ENCODE measurements at regions not wholly inside any gene's neighbourhood (a gene's known extent, or its start where the extent isn't known, plus 50 kb on each side); places are given as distances from the start of the nearest gene placed in this dataset.
"Not testable (repeated sequence)": the region's sequence is repeated elsewhere in the genome, so short reads cannot be mapped to it uniquely, and the experiment has no call there.

DNA sequence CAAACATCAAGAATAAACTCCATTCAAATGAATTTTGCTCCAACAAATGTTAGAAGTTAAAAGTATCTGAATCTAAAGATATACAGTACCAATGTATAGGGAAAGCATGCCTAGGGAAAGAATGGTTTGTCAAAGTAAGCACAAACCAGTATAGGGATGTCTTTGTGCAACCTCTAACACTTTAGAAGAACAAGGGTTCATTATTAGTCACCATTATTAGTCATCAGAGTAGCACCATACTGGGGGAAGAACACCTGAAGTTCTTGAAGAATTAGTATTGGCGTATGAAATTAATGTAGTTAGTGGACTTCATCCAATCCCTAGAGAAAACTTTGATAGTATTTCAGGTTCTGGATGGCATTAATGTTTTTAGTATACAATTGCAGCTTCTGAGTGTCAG, 943.7 kb downstream of the METTL15 start:
- Histone ChIP-seq H3K36me3 (ENCODE audit: insufficient read depth, insufficient read length, low read length) (no peaks in the 10 kb centered on the region), H3K27me3 (ENCODE audit: insufficient read depth, insufficient read length) (no peaks in the 10 kb centered on the region), H3K4me3 (ENCODE audit: insufficient read length, low read depth) (no peak overlapping the region), H3K9me3 (ENCODE audit: insufficient read depth, low read length) (peaks cover 6% of the 10 kb centered on the region; the same call in 1 of the 2 replicates), H3K9ac (ENCODE audit: insufficient read length, low read depth) (no peak overlapping the region), H3K4me1 (ENCODE audit: insufficient read depth, insufficient read length) (no peaks in the 10 kb centered on the region)
- no peak for TF ChIP-seq YY1 (IDR thresholded peaks at IDR 0.05; ENCODE audit: insufficient read depth, insufficient read length)
- no peak for TF ChIP-seq ZNF274 (IDR thresholded peaks at IDR 0.05; ENCODE audit: low read depth, low read length)
- no peak for TF ChIP-seq SUZ12 (IDR thresholded peaks at IDR 0.05; ENCODE audit: extremely low read depth, insufficient read depth, insufficient read length)
- no peak for DNase-seq (ENCODE audit: low read depth, low spot score)

DNA sequence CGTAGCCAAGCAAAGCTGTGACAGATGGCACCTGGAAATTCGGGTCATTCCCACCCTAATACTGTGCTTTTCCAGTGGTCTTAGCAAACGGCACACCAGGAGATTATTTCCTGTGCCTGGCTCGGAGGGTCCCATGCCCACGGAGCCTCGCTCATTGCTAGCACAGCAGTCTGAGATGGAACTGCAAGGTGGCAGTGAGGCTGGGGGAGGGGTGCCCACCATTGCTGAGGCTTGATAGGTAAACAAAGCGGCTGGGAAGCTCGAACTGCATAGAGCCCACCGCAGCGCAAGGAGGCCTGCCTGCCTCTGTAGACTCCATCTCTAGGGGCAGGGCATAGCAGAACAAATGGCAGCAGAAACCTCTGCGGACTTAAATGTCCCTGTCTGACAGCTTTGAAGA, 942.8 kb downstream of the METTL15 start:
- not testable (repeated sequence) for H3K4me1 ChIP-seq (ENCODE audit: insufficient read depth, insufficient read length); H3K9me3 ChIP-seq (ENCODE audit: insufficient read depth, low read length); H3K36me3 ChIP-seq (ENCODE audit: insufficient read depth, insufficient read length, low read length); DNase-seq (ENCODE audit: low read depth, low spot score); H3K4me3 ChIP-seq (ENCODE audit: insufficient read length, low read depth); H3K9ac ChIP-seq (ENCODE audit: insufficient read length, low read depth); H3K27me3 ChIP-seq (ENCODE audit: insufficient read depth, insufficient read length)

DNA sequence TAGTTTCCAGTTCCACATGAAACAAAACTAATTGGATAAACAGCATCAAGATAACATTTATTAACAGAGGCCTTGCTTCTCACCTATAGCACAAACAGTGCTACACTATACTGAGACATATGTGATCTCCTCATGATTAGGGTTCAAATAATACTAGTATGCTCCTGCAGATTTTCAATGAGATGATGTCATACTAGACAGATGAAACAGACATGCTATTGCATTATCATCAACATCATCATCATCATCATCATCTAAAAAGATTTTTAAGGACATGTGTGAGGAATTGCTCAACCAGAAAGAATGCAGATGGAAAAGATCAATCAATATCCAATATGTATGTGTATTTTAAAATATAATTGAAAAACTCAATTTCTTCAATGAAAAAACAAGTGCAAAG, 932.3 kb downstream of the METTL15 start:
- Histone ChIP-seq H3K9ac (ENCODE audit: insufficient read length, low read depth) (no peak overlapping the region), H3K9me3 (ENCODE audit: insufficient read depth, low read length) (no peaks in the 10 kb centered on the region), H3K36me3 (ENCODE audit: insufficient read depth, insufficient read length, low read length) (no peaks in the 10 kb centered on the region), H3K4me1 (ENCODE audit: insufficient read depth, insufficient read length) (no peaks in the 10 kb centered on the region), H3K4me3 (ENCODE audit: insufficient read length, low read depth) (no peak overlapping the region), H3K27me3 (ENCODE audit: insufficient read depth, insufficient read length) (no peaks in the 10 kb centered on the region)
- DNase-seq (ENCODE audit: low read depth, low spot score), result no peak
- TF ChIP-seq ZNF274 (IDR thresholded peaks at IDR 0.05; ENCODE audit: low read depth, low read length) (no peak), YY1 (IDR thresholded peaks at IDR 0.05; ENCODE audit: insufficient read depth, insufficient read length) (no peak), SUZ12 (IDR thresholded peaks at IDR 0.05; ENCODE audit: extremely low read depth, insufficient read depth, insufficient read length) (no peak)

DNA sequence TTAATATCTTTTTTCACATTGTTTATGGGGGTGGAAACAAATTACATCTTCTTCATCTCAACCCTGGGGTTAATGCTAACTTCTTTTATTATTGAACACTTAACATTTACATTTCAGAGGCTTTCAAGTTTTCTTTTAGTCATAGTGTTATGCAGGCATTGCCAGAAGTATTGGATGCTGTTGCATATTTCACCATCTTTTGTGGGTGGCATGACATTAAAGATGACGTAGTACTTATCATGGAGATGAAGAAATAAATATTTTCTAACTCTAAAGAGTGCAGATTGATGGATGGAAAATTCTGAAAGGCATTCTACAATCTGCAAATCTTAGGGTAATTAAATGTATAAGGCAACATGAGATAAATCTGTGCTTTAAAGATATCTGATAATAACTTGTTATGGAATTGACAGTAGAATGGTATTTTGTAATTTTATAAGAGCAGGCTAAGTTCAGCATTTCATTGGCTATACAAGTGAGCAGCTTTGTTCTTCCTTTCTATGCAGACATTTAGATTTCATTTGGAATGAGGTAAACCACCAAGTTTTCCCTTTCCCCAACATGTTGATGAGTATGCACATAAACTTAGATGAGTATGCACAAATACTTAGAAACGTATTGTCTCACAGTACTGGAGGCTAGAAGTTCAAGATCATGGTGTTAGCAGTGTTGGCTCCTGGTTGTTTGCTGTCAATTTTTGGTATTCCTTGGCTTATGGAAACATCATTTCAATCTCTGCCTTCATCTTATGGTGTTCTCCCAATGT, 924.4 kb downstream of the METTL15 start:
- Histone ChIP-seq H3K27me3 (ENCODE audit: insufficient read depth, insufficient read length) (no peaks in the 10 kb centered on the region), H3K4me3 (ENCODE audit: insufficient read length, low read depth) (no peak overlapping the region), H3K9me3 (ENCODE audit: insufficient read depth, low read length) (peaks cover 11% of the 10 kb centered on the region), H3K9ac (ENCODE audit: insufficient read length, low read depth) (no peak overlapping the region), H3K36me3 (ENCODE audit: insufficient read depth, insufficient read length, low read length) (no peaks in the 10 kb centered on the region), H3K4me1 (ENCODE audit: insufficient read depth, insufficient read length) (no peaks in the 10 kb centered on the region)
- no peak for DNase-seq (ENCODE audit: low read depth, low spot score)
- TF ChIP-seq SUZ12 (IDR thresholded peaks at IDR 0.05; ENCODE audit: extremely low read depth, insufficient read depth, insufficient read length) (no peak), YY1 (IDR thresholded peaks at IDR 0.05; ENCODE audit: insufficient read depth, insufficient read length) (no peak), ZNF274 (IDR thresholded peaks at IDR 0.05; ENCODE audit: low read depth, low read length) (no peak)

DNA sequence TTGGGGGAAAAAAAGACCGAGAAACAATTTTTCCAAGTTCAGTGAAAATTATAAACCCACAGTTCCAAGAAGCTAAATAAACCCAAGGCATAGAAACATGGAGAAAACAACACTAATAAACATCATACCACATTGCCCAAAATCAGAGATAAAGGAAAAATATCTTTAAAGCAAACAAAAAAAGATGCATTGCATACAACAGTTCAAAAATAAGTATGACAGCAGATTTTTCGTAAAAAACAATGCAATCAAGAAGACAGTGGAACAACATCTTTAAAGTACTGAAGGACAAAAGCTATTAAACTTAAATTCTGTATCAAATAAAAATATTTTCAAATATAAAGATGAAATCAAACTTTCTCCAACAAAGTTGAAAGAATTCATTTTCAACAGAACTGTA, 921.3 kb downstream of the METTL15 start:
- DNase-seq (ENCODE audit: low read depth, low spot score), result no peak
- no peak overlapping the region for H3K9ac ChIP-seq (ENCODE audit: insufficient read length, low read depth)
- no peak overlapping the region for H3K4me3 ChIP-seq (ENCODE audit: insufficient read length, low read depth)
- H3K27me3 ChIP-seq (ENCODE audit: insufficient read depth, insufficient read length), result no peaks in the 10 kb centered on the region
- H3K36me3 ChIP-seq (ENCODE audit: insufficient read depth, insufficient read length, low read length), result no peaks in the 10 kb centered on the region
- peaks cover 11% of the 10 kb centered on the region for H3K9me3 ChIP-seq (ENCODE audit: insufficient read depth, low read length)
- no peaks in the 10 kb centered on the region for H3K4me1 ChIP-seq (ENCODE audit: insufficient read depth, insufficient read length)
- TF ChIP-seq YY1 (IDR thresholded peaks at IDR 0.05; ENCODE audit: insufficient read depth, insufficient read length) (no peak), ZNF274 (IDR thresholded peaks at IDR 0.05; ENCODE audit: low read depth, low read length) (no peak), SUZ12 (IDR thresholded peaks at IDR 0.05; ENCODE audit: extremely low read depth, insufficient read depth, insufficient read length) (no peak)

DNA sequence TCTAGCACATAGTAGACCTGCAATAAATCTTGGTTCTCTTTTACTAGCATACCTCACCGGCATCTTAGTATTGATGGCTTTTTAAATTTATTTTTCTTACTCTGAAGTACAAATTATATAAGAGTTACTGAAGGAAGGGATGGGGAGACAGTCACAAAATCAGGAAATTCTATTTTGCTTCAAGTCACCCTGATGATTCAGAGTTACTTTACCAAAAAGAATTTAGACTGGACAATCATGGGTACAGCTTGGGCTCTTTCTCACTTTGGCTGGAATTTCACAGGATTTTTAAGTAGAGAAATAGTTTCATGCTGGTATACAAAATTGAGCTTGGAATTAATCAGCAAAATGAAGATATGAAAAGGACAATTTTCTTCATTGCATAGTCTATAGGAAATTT, 919.2 kb downstream of the METTL15 start:
- Histone ChIP-seq H3K36me3 (ENCODE audit: insufficient read depth, insufficient read length, low read length) (no peaks in the 10 kb centered on the region), H3K27me3 (ENCODE audit: insufficient read depth, insufficient read length) (no peaks in the 10 kb centered on the region), H3K4me1 (ENCODE audit: insufficient read depth, insufficient read length) (no peaks in the 10 kb centered on the region), H3K9me3 (ENCODE audit: insufficient read depth, low read length) (peaks cover 11% of the 10 kb centered on the region), H3K9ac (ENCODE audit: insufficient read length, low read depth) (no peak overlapping the region), H3K4me3 (ENCODE audit: insufficient read length, low read depth) (no peak overlapping the region)
- TF ChIP-seq ZNF274 (IDR thresholded peaks at IDR 0.05; ENCODE audit: low read depth, low read length) (no peak), YY1 (IDR thresholded peaks at IDR 0.05; ENCODE audit: insufficient read depth, insufficient read length) (no peak), SUZ12 (IDR thresholded peaks at IDR 0.05; ENCODE audit: extremely low read depth, insufficient read depth, insufficient read length) (no peak)
- DNase-seq (ENCODE audit: low read depth, low spot score), result no peak

DNA sequence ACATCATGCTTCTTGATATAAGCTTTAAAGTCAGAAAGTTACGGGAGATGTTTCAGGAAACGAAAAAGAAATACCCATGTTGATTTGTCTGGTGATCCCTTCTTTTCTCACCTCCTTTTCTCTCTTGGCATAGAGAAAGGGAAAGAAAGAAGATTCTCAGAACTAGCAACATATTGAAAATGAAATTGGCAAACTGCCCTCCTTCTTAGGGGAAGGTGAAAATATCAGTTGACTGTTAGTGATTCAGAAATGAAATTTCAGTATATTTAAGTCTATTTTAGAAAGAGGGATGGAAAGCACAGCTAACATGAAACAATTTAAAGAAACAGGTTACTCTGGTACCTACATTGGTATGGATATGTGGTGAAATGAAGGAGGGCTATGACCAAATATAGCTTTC, 918.1 kb downstream of the METTL15 start:
- TF ChIP-seq ZNF274 (IDR thresholded peaks at IDR 0.05; ENCODE audit: low read depth, low read length) (no peak), YY1 (IDR thresholded peaks at IDR 0.05; ENCODE audit: insufficient read depth, insufficient read length) (no peak), SUZ12 (IDR thresholded peaks at IDR 0.05; ENCODE audit: extremely low read depth, insufficient read depth, insufficient read length) (no peak)
- Histone ChIP-seq H3K36me3 (ENCODE audit: insufficient read depth, insufficient read length, low read length) (no peaks in the 10 kb centered on the region), H3K4me3 (ENCODE audit: insufficient read length, low read depth) (no peak overlapping the region), H3K27me3 (ENCODE audit: insufficient read depth, insufficient read length) (no peaks in the 10 kb centered on the region), H3K9me3 (ENCODE audit: insufficient read depth, low read length) (peaks cover 11% of the 10 kb centered on the region), H3K9ac (ENCODE audit: insufficient read length, low read depth) (no peak overlapping the region), H3K4me1 (ENCODE audit: insufficient read depth, insufficient read length) (no peaks in the 10 kb centered on the region)
- DNase-seq (ENCODE audit: low read depth, low spot score), result no peak

Measured in NT2/D1 (cell line).